ENCODE measurements at regions not wholly inside any gene's neighbourhood (a gene's known extent, or its start where the extent isn't known, plus 50 kb on each side); places are given as distances from the start of the nearest gene placed in this dataset.

DNA sequence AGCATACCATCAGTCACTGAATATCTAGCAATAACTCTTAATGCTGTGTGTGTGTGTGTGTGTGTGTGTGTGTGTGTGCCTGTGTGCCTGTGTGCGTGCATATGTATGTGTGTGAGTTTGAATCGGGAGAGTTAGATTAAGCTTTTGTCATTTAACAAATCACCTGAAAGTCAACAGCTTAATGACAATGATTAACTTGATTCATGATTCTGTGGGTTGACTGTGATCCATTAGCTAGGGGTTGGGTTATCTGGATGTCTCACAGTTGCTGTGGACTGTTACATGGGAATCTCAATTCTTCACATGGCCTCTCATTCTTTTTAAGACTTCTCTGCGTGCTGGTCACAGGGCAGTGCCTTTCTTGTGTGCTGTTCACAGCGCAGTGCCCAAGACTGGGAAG is 639.0 kb upstream of the SORCS1 start:
- Histone ChIP-seq H3K4me1 (no peaks in the 10 kb centered on the region), H3K9me3 (no peaks in the 10 kb centered on the region), H3K4me3 (no peak overlapping the region), H3K36me3 (no peaks in the 10 kb centered on the region), H3K27ac (no peak overlapping the region), H3K27me3 (no peaks in the 10 kb centered on the region)
- DNase-seq (ENCODE audit: low spot score in 2 of 2), result no peak
- no peak for TF ChIP-seq POLR2A (IDR thresholded peaks at IDR 0.05)
- no peak for TF ChIP-seq CTCF (IDR thresholded peaks at IDR 0.05)
- TF ChIP-seq EP300 (IDR thresholded peaks at IDR 0.05), result no peak
- WGBS, 2 donors, result 52 to 70% methylated on average over 4 of the region's 4 CpGs

GRCh38 chr10:107800061-107800460 is 635.6 kb upstream of the SORCS1 start:
- Histone ChIP-seq H3K27ac (no peak overlapping the region), H3K4me1 (peaks cover 0 to 6% (median 0%) of the 10 kb centered on the region in 4 donors), H3K36me3 (no peaks in the 10 kb centered on the region), H3K27me3 (no peaks in the 10 kb centered on the region), H3K4me3 (no peak overlapping the region), H3K9me3 (no peaks in the 10 kb centered on the region)
- 80 to 82% methylated on average over 1 of the region's 1 CpG for WGBS, 2 donors
- no peak for DNase-seq (ENCODE audit: low spot score in 2 of 2)
- TF ChIP-seq EP300 (IDR thresholded peaks at IDR 0.05) (no peak), CTCF (IDR thresholded peaks at IDR 0.05) (no peak), POLR2A (IDR thresholded peaks at IDR 0.05) (no peak)

DNA sequence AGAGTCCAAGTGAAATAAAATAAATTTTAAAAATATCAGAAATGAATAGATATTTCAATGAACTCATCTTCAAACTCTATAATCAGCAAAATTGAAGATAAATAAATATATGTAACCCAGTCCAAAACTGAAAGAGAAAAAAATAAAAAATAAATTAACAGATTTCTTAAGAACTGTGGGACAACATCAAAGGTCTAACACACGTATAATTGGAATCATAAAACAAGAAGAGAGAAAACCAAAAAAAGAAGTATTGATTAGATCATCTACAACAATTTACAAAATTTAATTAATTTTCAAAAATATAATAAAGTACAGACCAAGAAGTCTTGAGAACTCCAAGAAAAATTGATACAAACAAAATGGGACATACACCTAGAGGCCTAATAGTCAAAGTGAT is 625.8 kb upstream of the SORCS1 start:
- WGBS, 2 donors, result 90 to 98% methylated on average over 1 of the region's 1 CpG
- H3K4me1 ChIP-seq, result no peaks in the 10 kb centered on the region
- no peak overlapping the region for H3K27ac ChIP-seq
- H3K36me3 ChIP-seq, result no peaks in the 10 kb centered on the region
- DNase-seq (ENCODE audit: low spot score in 2 of 2), result no peak
- TF ChIP-seq CTCF (IDR thresholded peaks at IDR 0.05) (no peak), POLR2A (IDR thresholded peaks at IDR 0.05) (no peak), EP300 (IDR thresholded peaks at IDR 0.05) (no peak)
- no peaks in the 10 kb centered on the region for H3K27me3 ChIP-seq
- H3K4me3 ChIP-seq, result no peak overlapping the region
- peaks cover 0 to 13% (median 6%) of the 10 kb centered on the region in 4 donors for H3K9me3 ChIP-seq

DNA sequence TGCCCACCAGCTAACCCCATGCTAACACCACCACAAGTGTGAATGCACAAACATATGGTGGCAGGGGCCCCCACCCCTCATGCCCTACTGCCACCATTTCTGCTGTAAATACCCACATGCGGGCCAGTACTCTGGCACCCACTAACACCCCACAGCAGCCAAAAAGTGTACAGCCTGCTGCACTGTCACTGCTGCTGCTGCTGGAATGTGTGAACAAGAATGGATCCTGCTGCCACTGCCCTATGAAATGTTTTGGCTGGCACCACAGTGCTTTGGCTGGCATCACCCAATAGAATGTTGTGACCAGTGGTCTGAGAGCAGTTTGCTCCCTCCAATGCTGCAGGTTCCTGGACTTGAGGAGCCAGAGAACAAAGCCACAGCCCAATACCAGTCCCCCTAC is 606.6 kb upstream of the SORCS1 start:
- no peaks in the 10 kb centered on the region for H3K4me1 ChIP-seq
- no peak overlapping the region for H3K27ac ChIP-seq
- no peaks in the 10 kb centered on the region for H3K36me3 ChIP-seq
- H3K9me3 ChIP-seq, result peaks cover 0 to 22% (median 2%) of the 10 kb centered on the region in 4 donors
- DNase-seq (ENCODE audit: low spot score in 2 of 2), result no peak
- no peak overlapping the region for H3K4me3 ChIP-seq
- H3K27me3 ChIP-seq, result no peaks in the 10 kb centered on the region
- no peak for TF ChIP-seq POLR2A (IDR thresholded peaks at IDR 0.05)
- WGBS, 2 donors, result 83 to 89% methylated on average over 1 of the region's 1 CpG

DNA sequence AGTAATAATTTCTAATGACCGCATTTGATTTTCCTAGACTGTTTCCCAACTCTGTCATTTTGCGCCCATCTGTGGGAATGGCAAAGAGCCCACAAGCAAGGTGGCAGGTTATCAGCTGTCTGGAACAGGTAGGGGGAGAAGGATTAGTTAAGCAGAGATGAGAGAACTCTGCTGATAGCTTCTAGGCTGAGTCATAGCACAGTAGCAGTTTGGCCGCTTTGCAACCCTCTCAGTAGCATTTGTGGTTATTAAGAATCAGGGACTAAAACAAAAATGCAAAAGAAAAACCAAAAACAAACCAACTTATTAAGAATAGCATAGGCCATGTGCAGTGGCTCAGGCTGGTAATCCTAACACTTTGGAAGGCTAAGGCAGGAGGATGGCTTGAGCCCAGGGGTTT is 602.7 kb upstream of the SORCS1 start:
- H3K9me3 ChIP-seq, result no peaks in the 10 kb centered on the region
- no peaks in the 10 kb centered on the region for H3K27me3 ChIP-seq
- H3K4me1 ChIP-seq, result no peaks in the 10 kb centered on the region
- TF ChIP-seq POLR2A (IDR thresholded peaks at IDR 0.05) (no peak), CTCF (IDR thresholded peaks at IDR 0.05) (no peak)
- DNase-seq (ENCODE audit: low spot score in 2 of 2), result no peak
- no peak overlapping the region for H3K4me3 ChIP-seq
- 89 to 95% methylated on average over 3 of the region's 3 CpGs for WGBS, 2 donors
- H3K27ac ChIP-seq, result no peak overlapping the region
- H3K36me3 ChIP-seq, result no peaks in the 10 kb centered on the region

GRCh38 chr10:107754814-107755213 is 590.3 kb upstream of the SORCS1 start:
- H3K9me3 ChIP-seq, result no peaks in the 10 kb centered on the region
- H3K27me3 ChIP-seq, result no peaks in the 10 kb centered on the region
- DNase-seq (ENCODE audit: low spot score in 2 of 2), result no peak
- TF ChIP-seq CTCF (IDR thresholded peaks at IDR 0.05), result no peak
- TF ChIP-seq EP300 (IDR thresholded peaks at IDR 0.05), result no peak
- no peak for TF ChIP-seq POLR2A (IDR thresholded peaks at IDR 0.05)
- H3K27ac ChIP-seq, result no peak overlapping the region
- 85 to 94% methylated on average over 2 of the region's 2 CpGs for WGBS, 2 donors
- no peaks in the 10 kb centered on the region for H3K36me3 ChIP-seq
- no peaks in the 10 kb centered on the region for H3K4me1 ChIP-seq
- no peak overlapping the region for H3K4me3 ChIP-seq

All from tibial nerve (tissue), 4 donors.